CD8-positive, alpha-beta memory T cell (primary cell): ENCODE measurements at regions not wholly inside any gene's neighbourhood (a gene's known extent, or its start where the extent isn't known, plus 50 kb on each side); places are given as distances from the start of the nearest gene placed in this dataset.
A peak's percentile ranks its signal among the peaks of the same experiment; 100 is the strongest.

Source experiments
- CTCF ChIA-PET: fragments of 350-600 bp; sonication (Branson Sonifier 250); formaldehyde crosslinking; loops from one replicate; lab custom pipeline; 2021; ENCODE audit warnings: antibody characterized with exemption; lab: Charles Lee
- POLR2A ChIA-PET: fragments of 350-600 bp; sonication (Branson Sonifier 250); formaldehyde crosslinking; loops from one replicate; lab custom pipeline; 2021; ENCODE audit warnings: antibody characterized with exemption; lab: Charles Lee
- DNase-seq, 5 donors: peaks; one replicate each; pipeline versions ENCODE4 v3.0.0 to v3.0.0-alpha.2; 2020 to 2022; ENCODE audit warnings: mixed read lengths in 1 of 5
- H3K27ac ChIP-seq: one replicate; pipeline ENCODE4 v1.7.0; 2013; ENCODE audit warnings: low read depth, mild to moderate bottlenecking, low read length, moderate library complexity
- H3K27me3 ChIP-seq: 2 replicates; pipeline ENCODE4 v1.7.0; 2013; ENCODE audit warnings: low read length, mild to moderate bottlenecking; ENCODE audit not compliant: insufficient read depth, poor library complexity, severe bottlenecking
- H3K36me3 ChIP-seq: 2 replicates; pipeline ENCODE4 v1.7.0; 2013; ENCODE audit warnings: mild to moderate bottlenecking, low read length, moderate library complexity; ENCODE audit not compliant: insufficient read depth
- H3K4me1 ChIP-seq: 2 replicates; pipeline ENCODE4 v1.7.0; 2013; ENCODE audit warnings: mild to moderate bottlenecking, low read length, moderate library complexity; ENCODE audit not compliant: insufficient read depth
- H3K4me3 ChIP-seq: 2 replicates; pipeline ENCODE4 v1.7.0; 2013; ENCODE audit warnings: mild to moderate bottlenecking, low read length
- H3K9me3 ChIP-seq: 2 replicates; pipeline ENCODE4 v1.7.0; 2013; ENCODE audit warnings: mild to moderate bottlenecking, low read length
- H3K27ac Mint-ChIP-seq, 8 donors: one replicate each; pipeline ENCODE4 v1.8.0; 2020 to 2021; ENCODE audit warnings: mixed read lengths in 8 of 8, mild to moderate bottlenecking in 6 of 8, inconsistent platforms in 3 of 8, moderate library complexity in 3 of 8
- H3K27me3 Mint-ChIP-seq, 2 donors: one replicate each; pipeline ENCODE4 v1.8.0; 2020 to 2021; ENCODE audit warnings: mixed read lengths in 2 of 2, mild to moderate bottlenecking in 1 of 2, moderate library complexity in 1 of 2
- H3K36me3 Mint-ChIP-seq, 3 donors: one replicate each; pipeline ENCODE4 v1.8.0; 2020 to 2021; ENCODE audit warnings: mixed read lengths in 3 of 3, inconsistent platforms in 1 of 3, mild to moderate bottlenecking in 1 of 3
- H3K4me1 Mint-ChIP-seq, 3 donors: one replicate each; pipeline ENCODE4 v1.8.0; 2020 to 2021; ENCODE audit warnings: mixed read lengths in 3 of 3, inconsistent platforms in 1 of 3, mild to moderate bottlenecking in 1 of 3
- H3K4me3 Mint-ChIP-seq, 7 donors: one replicate each; pipeline ENCODE4 v1.8.0; 2020 to 2021; ENCODE audit warnings: mixed read lengths in 7 of 7, mild to moderate bottlenecking in 6 of 7, moderate library complexity in 4 of 7, inconsistent platforms in 2 of 7
- H3K9me3 Mint-ChIP-seq, 5 donors: one replicate each; pipeline ENCODE4 v1.8.0; 2020 to 2022; ENCODE audit warnings: mixed read lengths in 5 of 5, mild to moderate bottlenecking in 3 of 5, moderate library complexity in 2 of 5, inconsistent platforms in 1 of 5

- H3K27me3 ChIP-seq: no peaks in the 10 kb centered on the region
- no peaks in the 10 kb centered on the region for H3K9me3 ChIP-seq
- peaks cover 0 to 2% (median 0%) of the 10 kb centered on the region in 3 donors for H3K36me3 Mint-ChIP-seq
- H3K4me1 ChIP-seq: no peaks in the 10 kb centered on the region
- H3K9me3 Mint-ChIP-seq: no peaks in the 10 kb centered on the region
- peak in 4 of 5 donors; percentile 3 to 60 (median 38) for DNase-seq
- peaks cover 0 to 4% (median 4%) of the 10 kb centered on the region in 3 donors for H3K4me1 Mint-ChIP-seq
- peak overlapping the region in 2 of 7 donors; percentile 15 to 16 for H3K4me3 Mint-ChIP-seq
- CTCF ChIA-PET: interaction anchor here (0.6 to 4.0 kb wide), 30 partner anchors 9 to 801 kb away, joined by 3 to 25 read pairs (median 4); no protein-coding TSS in a partner anchor
- POLR2A ChIA-PET: no interaction called here
- H3K27ac Mint-ChIP-seq: no peak overlapping the region
- no peak overlapping the region for H3K27ac ChIP-seq
- peaks cover 0 to 3% of the 10 kb centered on the region in 2 donors for H3K27me3 Mint-ChIP-seq
- H3K36me3 ChIP-seq: no peaks in the 10 kb centered on the region
- no peak overlapping the region for H3K4me3 ChIP-seq
Observed at GRCh38 chr21:32940079-32941014, 85.4 kb upstream of the OLIG2 start.

- Histone ChIP-seq H3K27me3 (no peaks in the 10 kb centered on the region), H3K9me3 (no peaks in the 10 kb centered on the region), H3K4me3 (no peak overlapping the region), H3K4me1 (no peaks in the 10 kb centered on the region), H3K27ac (no peak overlapping the region), H3K36me3 (no peaks in the 10 kb centered on the region)
- Mint-ChIP-seq H3K9me3 (no peaks in the 10 kb centered on the region), H3K4me1 (peaks cover 0 to 4% (median 4%) of the 10 kb centered on the region in 3 donors), H3K27ac (no peak overlapping the region), H3K4me3 (no peak overlapping the region), H3K36me3 (peaks cover 0 to 2% (median 0%) of the 10 kb centered on the region in 3 donors), H3K27me3 (peaks cover 0 to 3% of the 10 kb centered on the region in 2 donors)
- no peak for DNase-seq
- POLR2A ChIA-PET: no interaction called here
- CTCF ChIA-PET: interaction anchor here (1.2 to 4.0 kb wide), 9 partner anchors 8 to 359 kb away, joined by 3 to 25 read pairs (median 6); no protein-coding TSS in a partner anchor
Observed at GRCh38 chr21:32941263-32941662, 84.5 kb upstream of the OLIG2 start.

- Mint-ChIP-seq H3K4me1 (no peaks in the 10 kb centered on the region), H3K36me3 (no peaks in the 10 kb centered on the region), H3K9me3 (no peaks in the 10 kb centered on the region), H3K27ac (peak overlapping the region in 1 of 8 donors; percentile 20), H3K4me3 (no peak overlapping the region), H3K27me3 (peaks cover 3 to 6% of the 10 kb centered on the region in 2 donors)
- no peaks in the 10 kb centered on the region for H3K36me3 ChIP-seq
- no peak overlapping the region for H3K4me3 ChIP-seq
- no peak for DNase-seq
- ChIA-PET CTCF (interaction anchor here (1.2 kb wide), 1 partner anchor 9 kb away, joined by 3 read pairs; no protein-coding TSS in a partner anchor), POLR2A (no interaction called here)
- no peaks in the 10 kb centered on the region for H3K4me1 ChIP-seq
- no peak overlapping the region for H3K27ac ChIP-seq
- no peaks in the 10 kb centered on the region for H3K9me3 ChIP-seq
- H3K27me3 ChIP-seq: no peaks in the 10 kb centered on the region
Observed at GRCh38 chr21:32946654-32947053, 79.1 kb upstream of the OLIG2 start.

GRCh38 chr21:32947736-32948135, 78.0 kb upstream of the OLIG2 start:
- Histone ChIP-seq H3K4me1 (no peaks in the 10 kb centered on the region), H3K36me3 (no peaks in the 10 kb centered on the region), H3K27me3 (no peaks in the 10 kb centered on the region), H3K9me3 (no peaks in the 10 kb centered on the region), H3K27ac (no peak overlapping the region), H3K4me3 (no peak overlapping the region)
- CTCF ChIA-PET: no interaction called here
- Mint-ChIP-seq H3K4me1 (no peaks in the 10 kb centered on the region), H3K27ac (no peak overlapping the region), H3K36me3 (no peaks in the 10 kb centered on the region), H3K27me3 (peaks cover 3 to 16% of the 10 kb centered on the region in 2 donors), H3K4me3 (no peak overlapping the region), H3K9me3 (no peaks in the 10 kb centered on the region)
- DNase-seq: no peak
- POLR2A ChIA-PET: no interaction called here

GRCh38 chr21:32949701-32950100, 76.0 kb upstream of the OLIG2 start:
- Mint-ChIP-seq H3K9me3 (no peaks in the 10 kb centered on the region), H3K27me3 (peaks cover 10 to 30% of the 10 kb centered on the region in 2 donors), H3K4me3 (no peak overlapping the region), H3K4me1 (no peaks in the 10 kb centered on the region), H3K36me3 (no peaks in the 10 kb centered on the region), H3K27ac (no peak overlapping the region)
- H3K4me1 ChIP-seq: no peaks in the 10 kb centered on the region
- ChIA-PET CTCF (interaction anchor here (1.2 to 1.6 kb wide), 3 partner anchors 9 to 247 kb away, joined by 4 to 6 read pairs (median 4); no protein-coding TSS in a partner anchor), POLR2A (no interaction called here)
- no peak for DNase-seq
- no peaks in the 10 kb centered on the region for H3K27me3 ChIP-seq
- no peak overlapping the region for H3K27ac ChIP-seq
- no peaks in the 10 kb centered on the region for H3K36me3 ChIP-seq
- H3K9me3 ChIP-seq: no peaks in the 10 kb centered on the region
- no peak overlapping the region for H3K4me3 ChIP-seq

GRCh38 chr21:32951041-32951440, 74.7 kb upstream of the OLIG2 start:
- no peak overlapping the region for H3K4me3 ChIP-seq
- H3K9me3 ChIP-seq: no peaks in the 10 kb centered on the region
- Mint-ChIP-seq H3K4me1 (no peaks in the 10 kb centered on the region), H3K9me3 (no peaks in the 10 kb centered on the region), H3K27ac (peak overlapping the region in 1 of 8 donors; percentile 14), H3K4me3 (no peak overlapping the region), H3K27me3 (peaks cover 20 to 43% of the 10 kb centered on the region in 2 donors), H3K36me3 (no peaks in the 10 kb centered on the region)
- H3K36me3 ChIP-seq: no peaks in the 10 kb centered on the region
- ChIA-PET CTCF (no interaction called here), POLR2A (no interaction called here)
- no peaks in the 10 kb centered on the region for H3K27me3 ChIP-seq
- no peak overlapping the region for H3K27ac ChIP-seq
- H3K4me1 ChIP-seq: no peaks in the 10 kb centered on the region
- DNase-seq: no peak

GRCh38 chr21:32954353-32954752, 71.4 kb upstream of the OLIG2 start:
- H3K36me3 Mint-ChIP-seq: no peaks in the 10 kb centered on the region
- Histone ChIP-seq H3K27me3 (peaks cover 4% of the 10 kb centered on the region), H3K27ac (no peak overlapping the region), H3K4me3 (no peak overlapping the region), H3K9me3 (no peaks in the 10 kb centered on the region), H3K36me3 (no peaks in the 10 kb centered on the region), H3K4me1 (no peaks in the 10 kb centered on the region)
- no peak overlapping the region for H3K27ac Mint-ChIP-seq
- ChIA-PET CTCF (interaction anchor here (2.1 kb wide), 1 partner anchor 20 kb away, joined by 6 read pairs; no protein-coding TSS in a partner anchor), POLR2A (no interaction called here)
- H3K9me3 Mint-ChIP-seq: no peaks in the 10 kb centered on the region
- no peak for DNase-seq
- H3K4me1 Mint-ChIP-seq: no peaks in the 10 kb centered on the region
- no peak overlapping the region for H3K4me3 Mint-ChIP-seq
- H3K27me3 Mint-ChIP-seq: peaks cover 23 to 65% of the 10 kb centered on the region in 2 donors
